NCI-H187 treated with DMSO at 0.1 percent for 48 hours (cell line): ENCODE measurements at regions not wholly inside any gene's neighbourhood (a gene's known extent, or its start where the extent isn't known, plus 50 kb on each side); places are given as distances from the start of the nearest gene placed in this dataset.

ENCODE experiments used
- DNase-seq: peaks from one replicate; lab custom pipeline; 2025; lab: John Stamatoyannopoulos, UW

GRCh38 chr2:222058819-222059445 is 239.9 kb downstream of the PAX3 start:
- no peak for DNase-seq

GRCh38 chr2:222057347-222058073 is 241.3 kb downstream of the PAX3 start:
- peak; percentile 12 for DNase-seq

- DNase-seq: no peak
Observed at GRCh38 chr2:222055328-222055727, 243.5 kb downstream of the PAX3 start.

- DNase-seq: no peak
Observed at GRCh38 chr2:222054813-222055212, 244.0 kb downstream of the PAX3 start.

- no peak for DNase-seq
Observed at GRCh38 chr2:222052934-222053367, 245.8 kb downstream of the PAX3 start.

- DNase-seq: no peak
Observed at GRCh38 chr2:222050981-222051380, 247.8 kb downstream of the PAX3 start.

GRCh38 chr2:222049946-222050345 is 248.9 kb downstream of the PAX3 start:
- DNase-seq: no peak

- no peak for DNase-seq
Observed at GRCh38 chr2:222043897-222044296, 254.9 kb downstream of the PAX3 start.

- DNase-seq: no peak
Observed at GRCh38 chr2:222042666-222043065, 256.1 kb downstream of the PAX3 start.

GRCh38 chr2:222040333-222040732 is 258.5 kb downstream of the PAX3 start:
- DNase-seq: no peak

GRCh38 chr2:222039821-222040220 is 259.0 kb downstream of the PAX3 start:
- DNase-seq: no peak

GRCh38 chr2:222038067-222038802 is 260.6 kb downstream of the PAX3 start:
- DNase-seq: no peak

- DNase-seq: no peak
Observed at GRCh38 chr2:222037211-222037610, 261.6 kb downstream of the PAX3 start.

- DNase-seq: no peak
Observed at GRCh38 chr2:222034058-222034457, 264.7 kb downstream of the PAX3 start.

- no peak for DNase-seq
Observed at GRCh38 chr2:222033541-222033940, 265.3 kb downstream of the PAX3 start.

GRCh38 chr2:222025881-222026271 is 272.9 kb downstream of the PAX3 start:
- DNase-seq: no peak

- no peak for DNase-seq
Observed at GRCh38 chr2:222024932-222025880, 273.6 kb downstream of the PAX3 start.

GRCh38 chr2:222017252-222017850 is 281.4 kb downstream of the PAX3 start:
- no peak for DNase-seq

- no peak for DNase-seq
Observed at GRCh38 chr2:222013889-222014288, 284.9 kb downstream of the PAX3 start.

GRCh38 chr2:222000326-222000725 is 298.5 kb downstream of the PAX3 start:
- no peak for DNase-seq

GRCh38 chr2:221999717-222000116 is 299.1 kb downstream of the PAX3 start:
- DNase-seq: no peak
